GM19240 (cell line): ENCODE measurements at regions not wholly inside any gene's neighbourhood (a gene's known extent, or its start where the extent isn't known, plus 50 kb on each side); places are given as distances from the start of the nearest gene placed in this dataset.
A peak's percentile ranks its signal among the peaks of the same experiment; 100 is the strongest.

Source experiments
- DNase-seq: peaks from one replicate; pipeline ENCODE4 v3.0.0; 2011; ENCODE audit warnings: low spot score; ENCODE audit not compliant: insufficient read length

DNA sequence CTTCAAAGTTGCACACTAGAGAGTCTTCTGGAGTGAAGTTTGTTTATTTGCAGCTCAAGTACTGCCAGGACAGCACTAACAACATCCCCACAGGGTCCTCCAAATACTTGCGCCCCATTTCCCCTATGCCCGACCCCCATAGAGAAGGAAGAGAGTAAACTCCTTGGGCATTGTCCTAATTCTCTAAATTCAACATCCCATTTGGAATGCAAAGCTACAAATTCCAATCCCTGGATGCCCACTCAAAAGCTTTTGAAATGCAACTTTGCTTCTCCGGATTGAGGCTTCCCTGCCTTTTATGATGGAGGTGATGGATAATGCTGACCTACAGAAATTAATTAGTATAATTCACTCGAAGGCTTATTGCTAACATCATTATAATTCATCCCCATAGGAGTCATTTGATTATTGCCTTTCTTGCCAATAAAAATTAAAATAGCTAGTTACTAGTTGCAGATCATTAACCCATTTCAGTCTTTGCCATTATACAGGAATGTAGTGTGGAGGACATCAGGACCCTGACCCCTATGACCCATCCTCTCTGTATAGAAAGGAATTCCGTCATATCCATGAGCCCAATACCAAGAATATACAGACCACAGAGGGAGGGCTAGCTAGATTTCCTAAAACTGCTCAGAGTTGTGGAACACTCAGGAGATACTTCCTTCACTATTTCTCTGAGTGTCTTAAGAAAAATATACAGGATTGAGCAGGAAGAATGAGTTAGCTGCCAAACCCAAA, 277.6 kb downstream of the ZNF608 start:
- no peak for DNase-seq

DNA sequence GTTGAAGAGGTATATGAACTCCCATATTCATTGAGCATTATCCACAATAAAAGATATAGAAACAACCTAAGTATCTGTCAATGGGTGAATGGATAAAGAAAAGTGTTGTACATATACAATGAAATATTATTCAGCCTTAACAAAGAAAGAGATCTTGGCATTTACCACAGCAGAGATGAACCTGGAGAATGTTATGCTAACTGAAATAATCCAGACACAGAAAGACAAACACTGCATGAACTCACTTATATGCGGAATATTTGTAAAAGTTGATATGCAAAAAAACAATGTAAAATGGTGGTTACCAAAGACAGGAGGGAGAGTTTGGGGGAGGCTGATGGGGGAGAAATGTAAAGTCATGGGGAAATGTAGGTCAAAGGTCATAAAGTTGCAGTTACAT, 278.7 kb downstream of the ZNF608 start:
- no peak for DNase-seq

DNA sequence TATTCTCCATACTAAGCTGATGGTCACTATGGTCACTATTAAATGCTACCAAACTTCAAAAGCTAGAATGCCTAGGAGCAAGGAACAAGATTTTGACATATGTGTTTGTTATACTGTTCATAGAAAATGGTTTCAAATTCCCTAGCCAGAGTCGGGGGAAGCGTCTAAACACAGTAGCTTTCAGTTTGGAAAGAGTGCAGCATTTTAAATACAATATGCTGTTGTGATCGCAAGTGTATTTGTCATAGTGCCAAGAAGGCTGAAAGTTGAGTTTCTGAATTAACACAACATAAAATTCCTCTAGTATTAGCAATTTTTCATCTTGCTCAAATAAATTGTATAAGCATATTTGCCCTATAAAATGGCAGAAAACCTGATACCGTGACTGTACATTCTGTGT, 280.4 kb downstream of the ZNF608 start:
- no peak for DNase-seq

DNA sequence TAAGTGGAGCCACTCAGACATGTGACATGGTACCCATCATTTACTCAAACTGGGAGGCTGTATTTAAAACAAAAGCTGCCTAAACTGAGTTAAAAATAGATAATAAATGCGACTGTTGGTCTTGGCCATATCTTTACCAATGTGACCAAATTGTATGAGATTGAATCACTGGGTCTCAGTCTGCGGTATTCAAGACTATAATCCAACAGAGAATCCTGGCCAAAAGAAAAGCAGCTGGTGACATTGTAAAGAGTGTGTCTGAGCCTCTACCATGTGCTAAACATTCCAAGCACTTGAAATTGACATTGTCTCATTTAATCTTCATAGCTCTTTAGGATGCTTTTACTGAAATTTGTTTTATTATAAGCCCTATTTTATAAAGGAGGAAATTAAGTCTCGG, 282.6 kb downstream of the ZNF608 start:
- DNase-seq = no peak

DNA sequence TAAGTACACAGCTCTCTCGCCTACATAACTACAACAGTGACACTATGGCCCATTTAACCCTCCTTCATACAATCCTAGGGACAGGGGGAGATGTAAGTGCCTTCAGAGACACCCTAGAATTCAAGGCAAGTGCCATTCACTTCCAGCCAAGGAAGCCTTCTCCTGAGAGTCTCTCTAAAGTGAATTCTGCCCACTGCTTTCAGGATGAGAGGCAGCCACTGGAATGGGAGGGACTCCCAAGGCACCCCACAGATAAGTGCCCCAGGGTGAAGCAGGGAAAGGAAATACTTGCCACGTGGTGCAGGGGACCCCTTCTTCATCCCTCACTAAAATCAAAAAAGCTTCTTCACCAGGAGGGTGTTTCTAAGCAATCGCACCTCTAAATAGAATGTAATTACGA, 283.7 kb downstream of the ZNF608 start:
- no peak for DNase-seq

DNA sequence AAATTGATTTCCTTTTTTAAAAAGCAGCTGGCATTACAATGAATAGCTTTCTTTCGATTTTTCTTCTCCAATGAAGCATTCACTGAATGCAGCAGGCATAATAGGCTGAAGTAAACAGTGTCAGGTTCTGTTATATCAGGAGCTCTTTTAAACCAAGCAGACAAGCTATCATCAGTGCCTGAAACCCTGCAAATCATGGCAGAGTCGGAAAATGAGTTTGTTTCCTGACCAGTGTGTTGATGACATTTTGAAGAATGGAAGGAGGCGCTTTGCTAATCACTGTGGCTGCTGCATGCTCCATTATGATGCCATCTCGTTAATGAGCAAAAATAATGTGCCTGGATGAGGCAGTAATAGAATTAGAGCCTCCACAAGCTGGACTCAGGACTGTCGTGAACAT, 284.5 kb downstream of the ZNF608 start:
- no peak for DNase-seq

DNA sequence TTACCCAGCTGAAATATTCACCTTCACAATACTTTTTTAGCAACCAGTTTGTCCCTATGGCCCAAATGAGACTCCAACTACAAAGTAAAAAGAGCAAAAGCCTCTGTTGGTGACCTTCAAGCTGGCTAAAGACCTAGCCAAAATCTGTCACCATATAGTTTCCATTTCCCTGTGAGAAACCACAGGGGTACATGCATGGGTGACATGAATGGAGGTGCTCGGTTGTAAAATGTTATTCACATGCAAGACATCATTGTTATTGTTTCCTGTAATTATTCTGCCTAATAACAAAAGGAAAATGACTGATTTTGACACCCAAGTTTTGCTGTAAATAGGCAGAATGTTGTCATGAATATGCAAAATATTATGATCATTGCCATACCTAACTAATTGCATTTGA, 285.3 kb downstream of the ZNF608 start:
- DNase-seq = no peak

DNA sequence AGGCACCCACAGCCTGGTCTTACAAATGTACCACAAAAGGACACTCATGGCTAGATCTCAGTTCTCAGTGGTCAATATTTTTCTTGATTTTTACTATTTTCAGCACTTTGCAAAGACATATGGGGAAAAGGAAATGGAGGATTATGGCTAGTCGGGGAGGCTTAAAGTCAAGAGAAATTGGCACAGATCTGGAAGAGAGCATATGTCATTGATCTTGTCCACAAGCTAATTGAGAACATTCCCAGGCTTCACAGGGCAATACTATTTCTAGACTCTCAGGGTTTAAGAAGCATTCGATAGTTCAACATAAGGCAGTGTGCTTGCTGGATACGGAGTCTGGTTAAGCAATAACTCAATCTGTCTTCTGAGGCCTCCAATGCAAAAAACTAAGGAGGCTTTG, 285.8 kb downstream of the ZNF608 start:
- no peak for DNase-seq

DNA sequence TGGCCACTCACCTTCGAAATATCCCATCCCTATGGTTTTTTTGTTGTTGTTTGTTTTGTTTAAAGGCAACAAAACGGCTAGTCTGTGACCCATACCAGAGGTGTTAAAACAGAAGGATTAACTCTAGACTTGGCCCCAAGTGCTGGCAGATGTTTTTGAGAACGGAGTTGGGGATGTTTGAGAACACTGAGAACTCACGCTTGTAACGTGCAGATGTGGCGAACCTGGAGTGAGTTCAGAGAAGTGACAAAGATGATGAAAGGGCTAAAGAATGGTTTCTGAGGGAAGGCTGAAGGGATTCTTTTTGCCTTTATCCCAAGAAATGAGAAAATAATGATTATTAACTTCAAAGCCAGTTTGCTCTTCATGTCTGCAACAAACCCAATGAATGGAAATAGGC, 286.5 kb downstream of the ZNF608 start:
- DNase-seq = no peak

DNA sequence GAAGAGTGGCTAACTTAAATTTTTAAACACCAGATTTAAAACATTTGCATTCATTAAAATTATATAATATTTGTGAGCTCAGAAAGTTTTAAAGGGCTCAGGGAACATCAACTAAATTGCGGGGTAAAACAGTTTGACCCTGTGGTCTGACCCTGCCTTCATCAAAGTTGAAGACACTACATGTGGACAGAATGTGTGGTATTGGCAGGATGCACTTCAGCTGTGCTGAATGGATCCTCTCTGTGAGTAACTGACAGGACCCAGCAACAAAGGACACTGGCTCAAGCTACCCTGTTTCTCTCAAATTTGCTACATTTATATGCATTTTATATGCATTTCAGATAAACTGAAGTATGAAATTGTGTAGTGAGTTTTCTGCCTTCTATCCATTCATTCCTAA, 288.5 kb downstream of the ZNF608 start:
- no peak for DNase-seq

DNA sequence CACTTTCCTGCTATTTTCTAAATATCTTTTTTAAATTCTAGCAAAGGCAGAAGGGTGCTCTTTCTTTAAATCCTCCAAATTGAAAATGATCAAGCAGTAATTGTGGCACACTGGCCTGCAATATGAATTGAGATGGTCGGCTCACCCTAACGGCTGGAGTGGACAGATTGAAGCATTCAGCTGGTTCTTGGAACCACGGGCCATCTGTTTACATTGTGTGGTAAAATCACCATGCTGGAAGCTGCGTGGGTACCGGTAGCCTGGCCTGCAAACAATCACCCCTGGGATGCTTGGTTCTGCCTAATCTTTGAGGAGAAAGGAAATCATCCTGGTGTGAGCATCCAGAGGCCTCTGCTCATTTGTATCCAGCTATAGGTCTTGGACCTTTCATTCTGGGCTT, 289.3 kb downstream of the ZNF608 start:
- no peak for DNase-seq

DNA sequence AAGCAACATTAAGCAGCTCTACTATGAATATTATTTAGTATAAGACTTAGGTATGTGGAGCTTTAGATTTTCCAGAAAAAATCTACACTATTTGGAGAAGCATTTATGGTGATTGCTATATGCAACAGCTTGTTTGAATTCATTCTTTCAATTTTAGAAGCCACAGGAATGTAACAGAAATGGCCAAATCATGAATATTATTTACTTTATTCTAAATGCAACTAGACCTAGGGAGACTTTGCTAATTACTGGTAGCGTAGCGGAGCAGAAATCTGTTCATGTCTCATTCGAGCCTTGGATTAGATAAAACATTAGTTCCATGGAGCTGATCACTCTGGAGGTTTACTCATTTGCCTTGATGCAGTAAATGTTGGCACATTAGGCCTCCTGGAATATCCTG, 290.2 kb downstream of the ZNF608 start:
- DNase-seq = no peak

DNA sequence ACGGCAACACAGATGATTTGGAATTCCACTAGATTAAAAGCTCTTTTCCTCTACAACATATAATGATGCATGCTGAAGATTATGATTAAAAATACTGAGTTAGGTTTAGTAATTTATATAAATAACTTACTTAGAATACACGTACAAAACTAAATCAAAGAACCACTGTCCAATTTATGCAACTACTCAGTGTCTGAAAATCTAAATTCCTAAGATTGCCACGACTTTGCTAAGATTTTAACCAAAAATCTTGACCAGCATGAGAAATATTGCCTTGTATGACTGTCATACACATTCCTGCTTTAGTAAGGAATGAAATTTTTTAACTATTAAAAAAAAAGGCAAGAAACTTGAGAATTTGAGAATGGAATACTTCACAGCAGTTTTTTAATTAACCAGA, 292.4 kb downstream of the ZNF608 start:
- DNase-seq = no peak

DNA sequence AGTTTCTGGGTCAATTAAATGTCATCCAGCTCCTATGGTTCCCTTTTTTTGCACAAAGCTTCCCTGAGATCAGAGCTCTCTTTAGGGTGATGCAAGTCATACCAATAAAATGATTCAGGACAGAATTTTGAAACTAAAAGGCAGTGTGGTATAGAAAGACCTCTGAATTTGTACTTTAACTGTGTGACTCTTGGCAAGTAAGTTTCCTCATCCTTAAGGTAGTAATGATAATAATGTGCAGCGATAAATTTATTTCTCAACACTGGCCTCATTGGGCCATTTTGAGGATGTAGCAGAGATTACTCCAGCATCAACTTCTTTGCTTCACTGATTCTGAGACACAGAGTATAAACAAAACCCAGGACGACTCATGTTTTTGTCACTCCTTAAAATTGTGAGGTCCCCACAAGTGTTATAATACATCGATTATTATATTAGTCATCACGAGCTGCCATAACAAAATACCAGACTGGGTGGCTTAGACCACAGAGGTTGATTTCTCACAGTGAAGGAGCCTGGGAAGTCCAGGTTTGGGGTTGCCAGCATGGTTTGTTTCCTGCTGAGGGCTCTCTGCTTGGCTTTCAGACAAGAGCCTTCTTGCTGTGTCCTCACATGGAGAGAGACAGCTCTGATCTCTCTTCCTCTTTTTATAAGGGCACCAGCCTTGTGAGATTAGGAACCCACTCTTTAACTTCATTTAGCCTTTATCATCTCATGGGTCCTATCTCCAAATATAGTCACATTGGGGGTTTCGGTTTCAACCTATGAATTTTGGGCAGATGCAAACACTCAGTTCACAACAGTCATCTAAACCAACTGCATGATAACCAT, 293.0 kb downstream of the ZNF608 start:
- DNase-seq = peak; percentile 18

DNA sequence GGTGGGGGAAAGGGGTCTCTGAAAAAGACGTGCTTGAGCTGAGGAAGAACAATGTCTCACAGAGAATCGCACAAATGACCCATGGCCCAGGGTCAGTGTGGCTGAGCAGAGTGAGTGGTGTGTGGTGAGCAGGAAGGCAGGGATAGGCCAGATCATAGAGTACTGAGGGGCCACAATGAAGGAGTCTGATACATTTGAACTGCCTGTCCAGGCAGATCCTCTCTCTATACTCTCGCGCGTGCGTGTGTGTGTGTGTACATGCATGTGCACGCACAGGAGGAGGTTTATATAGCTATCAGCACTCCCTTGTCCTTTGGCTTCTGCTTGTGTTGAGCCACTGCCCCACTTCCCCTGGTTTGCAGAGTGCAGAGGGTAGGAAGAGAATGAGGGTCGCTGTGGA, 294.0 kb downstream of the ZNF608 start:
- DNase-seq = no peak

DNA sequence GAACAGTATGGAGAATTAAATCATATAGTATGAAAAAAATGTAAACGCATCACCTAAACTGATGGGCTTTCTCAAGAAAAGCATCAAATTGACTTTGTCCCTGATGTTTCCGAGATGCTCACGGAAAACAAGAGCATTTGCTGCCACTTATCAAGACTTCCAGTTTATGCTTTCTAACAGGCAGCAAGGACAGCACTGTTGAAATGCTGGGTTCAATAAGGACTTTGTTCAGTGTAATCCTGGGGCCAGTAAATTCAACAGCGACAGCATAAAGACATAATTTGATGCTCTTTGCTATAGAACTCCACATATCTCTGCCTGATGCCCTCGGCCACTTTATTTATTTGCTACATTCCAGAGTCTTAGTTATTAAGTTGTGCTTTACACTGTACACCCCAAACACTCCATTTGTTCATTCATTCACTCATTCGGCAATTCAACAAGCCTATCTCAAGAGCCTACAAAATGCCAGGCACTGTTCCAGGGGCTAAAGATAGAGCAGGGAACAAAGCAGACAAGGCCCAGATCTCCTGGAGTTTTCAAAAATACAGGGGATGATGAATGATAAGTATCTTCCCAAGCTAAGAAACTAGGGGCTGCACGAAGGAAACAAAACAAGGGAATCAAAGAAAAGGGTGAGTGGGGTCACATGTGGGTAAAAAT, 294.6 kb downstream of the ZNF608 start:
- no peak for DNase-seq

DNA sequence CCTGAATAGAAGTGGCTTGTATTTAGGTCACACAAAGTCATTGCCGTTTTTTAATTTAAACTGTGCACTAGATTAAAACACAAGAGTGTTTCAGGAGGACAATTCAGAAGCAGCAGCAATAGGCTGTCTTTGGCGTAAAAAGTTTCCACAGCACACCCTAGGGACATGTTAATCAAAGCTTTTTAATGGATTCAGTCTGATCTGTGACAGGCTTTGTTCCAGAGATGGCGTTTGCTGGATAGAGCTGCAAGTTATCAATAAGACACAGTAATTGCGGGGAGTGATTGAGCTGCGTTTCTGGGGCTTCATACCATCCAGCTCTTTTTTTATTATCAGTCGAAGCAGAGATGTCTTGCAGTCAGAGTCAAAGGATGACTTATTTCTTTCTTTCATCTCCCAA, 300.3 kb downstream of the ZNF608 start:
- DNase-seq = no peak

DNA sequence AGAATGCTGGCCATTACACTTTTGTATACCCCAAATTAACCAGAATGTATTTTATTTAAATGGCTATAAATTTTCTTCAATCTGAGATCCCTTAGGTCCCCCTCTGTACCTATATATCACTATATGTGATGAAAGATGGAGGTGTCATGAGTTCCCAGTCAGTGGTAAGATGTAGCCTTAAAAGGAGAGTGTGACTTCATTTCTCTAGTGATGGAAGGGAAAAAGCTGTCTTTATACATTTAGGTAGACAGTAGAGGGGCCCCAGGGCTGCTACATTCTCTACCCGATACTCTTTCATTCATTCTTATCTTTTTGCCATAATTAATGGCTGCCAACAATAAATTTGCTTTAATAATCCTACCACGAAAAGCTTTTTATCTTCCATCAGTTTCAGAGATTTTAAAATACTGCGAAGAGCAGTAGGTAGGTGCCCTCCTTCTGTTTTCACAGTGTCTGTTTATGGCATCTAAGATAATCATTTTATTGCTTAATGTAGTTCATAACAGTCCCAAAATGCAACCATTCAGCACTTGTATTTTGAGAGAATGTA, 301.3 kb downstream of the ZNF608 start:
- no peak for DNase-seq

DNA sequence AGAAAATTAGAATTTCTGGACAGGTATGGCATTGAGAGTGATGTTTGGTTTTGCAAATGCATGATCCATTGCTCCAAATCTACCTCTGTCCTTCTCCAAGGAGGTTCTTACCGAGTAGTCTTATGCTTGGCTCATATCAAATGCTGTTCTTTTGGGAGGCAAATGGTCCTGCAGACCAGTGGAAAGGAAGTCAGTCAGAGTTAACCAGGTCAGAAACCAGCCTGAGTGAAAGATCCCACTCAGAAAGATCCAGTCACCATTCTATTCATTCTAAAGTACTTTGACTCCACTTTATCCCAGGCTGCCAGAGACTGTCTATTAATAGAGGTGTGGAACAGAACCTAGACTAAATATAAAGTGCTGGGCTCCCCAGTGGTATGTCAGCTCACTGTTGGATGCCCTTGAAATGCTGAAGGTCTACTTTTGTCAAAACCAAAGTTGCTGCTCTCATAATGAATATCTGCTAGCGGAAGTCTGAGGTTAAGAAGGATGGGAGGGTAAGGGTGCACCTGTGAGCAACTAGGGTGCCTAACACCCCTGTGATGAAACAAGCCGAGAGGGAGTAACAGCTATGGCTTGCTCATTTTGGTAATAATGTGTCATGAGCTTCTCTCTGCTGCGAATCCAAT, 302.2 kb downstream of the ZNF608 start:
- peak; percentile 47 for DNase-seq

DNA sequence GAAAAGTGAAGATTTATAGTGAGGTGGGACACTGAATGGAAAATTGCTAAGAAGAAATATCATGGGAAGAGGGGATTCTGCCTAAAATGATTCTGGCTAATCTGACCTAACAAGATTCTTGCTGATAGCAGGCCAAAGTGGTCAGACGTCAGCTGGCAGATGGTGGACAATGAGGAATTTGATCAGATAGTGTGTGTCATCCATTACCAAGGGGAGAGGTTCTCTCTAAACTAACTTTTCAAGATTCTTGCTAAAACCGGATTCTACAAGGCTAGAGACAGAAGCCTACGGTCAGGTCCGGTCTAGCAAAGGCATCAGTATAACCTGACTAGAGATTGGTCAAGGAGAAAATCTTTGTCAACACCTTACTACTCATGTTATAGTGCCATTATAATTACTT, 306.0 kb downstream of the ZNF608 start:
- no peak for DNase-seq

DNA sequence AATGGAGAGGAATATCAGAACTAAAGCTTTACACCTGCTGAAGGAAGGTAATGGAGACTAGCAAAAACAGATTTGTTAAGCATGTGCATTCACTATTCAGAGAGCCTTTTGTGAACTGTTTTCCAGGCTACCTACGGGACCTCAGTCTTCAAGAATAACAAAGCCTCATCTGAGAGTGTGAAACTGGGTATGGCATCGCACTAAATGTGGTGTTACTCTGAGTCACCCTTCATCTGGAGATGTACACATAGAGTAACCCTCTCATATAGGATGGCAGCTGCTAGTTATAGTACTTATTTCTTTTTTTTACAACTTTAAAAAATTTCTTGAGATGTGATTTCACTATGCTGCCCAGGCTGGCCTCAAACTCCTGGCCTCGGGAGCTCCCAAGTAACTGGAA, 306.8 kb downstream of the ZNF608 start:
- DNase-seq = no peak

DNA sequence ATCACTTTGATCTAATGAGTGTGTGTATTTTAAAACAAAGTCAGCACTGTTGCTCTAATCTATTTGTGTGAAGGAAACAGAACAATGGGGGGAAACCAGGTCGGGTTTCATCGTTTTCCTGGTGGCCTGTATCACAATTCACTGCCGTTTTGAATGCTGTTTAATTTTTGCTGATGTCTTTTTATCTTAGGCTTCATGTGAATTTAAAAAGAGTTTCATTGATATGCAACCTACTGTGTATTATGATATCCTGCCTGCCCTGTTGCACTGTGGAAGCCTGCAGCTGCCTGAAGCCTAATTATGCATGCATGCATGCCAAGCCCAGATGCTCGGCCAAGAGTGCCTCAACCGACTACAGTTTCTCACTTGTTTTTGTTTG, 307.5 kb downstream of the ZNF608 start:
- no peak for DNase-seq
